SKM-1 (cell line): ENCODE measurements at regions not wholly inside any gene's neighbourhood (a gene's known extent, or its start where the extent isn't known, plus 50 kb on each side); places are given as distances from the start of the nearest gene placed in this dataset.
A peak's percentile ranks its signal among the peaks of the same experiment; 100 is the strongest.

Experiments used
- DNase-seq: peaks from one replicate; lab custom pipeline; 2025; ENCODE audit not compliant: unreplicated experiment; lab: John Stamatoyannopoulos, UW

DNA sequence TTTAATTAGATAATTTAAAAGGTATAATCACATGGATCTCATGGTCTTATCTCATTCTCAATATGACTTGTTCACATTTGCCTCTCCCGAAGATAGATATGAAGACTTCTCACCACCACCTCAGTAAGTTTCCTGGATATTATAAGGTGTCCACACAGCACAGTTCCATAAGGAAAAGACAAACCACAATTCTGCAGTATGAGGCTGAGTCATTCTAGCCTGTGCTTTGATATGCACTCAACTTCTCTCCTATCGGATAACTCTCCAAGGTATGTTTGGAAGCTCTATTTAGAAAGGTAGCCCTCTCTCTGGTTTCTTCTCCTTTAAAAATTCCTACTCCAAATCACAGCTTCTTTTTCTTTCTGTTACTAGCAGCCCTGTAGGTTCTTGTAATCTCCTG lies 612.8 kb downstream of the ZPLD1 start:
- DNase-seq = no peak

DNA sequence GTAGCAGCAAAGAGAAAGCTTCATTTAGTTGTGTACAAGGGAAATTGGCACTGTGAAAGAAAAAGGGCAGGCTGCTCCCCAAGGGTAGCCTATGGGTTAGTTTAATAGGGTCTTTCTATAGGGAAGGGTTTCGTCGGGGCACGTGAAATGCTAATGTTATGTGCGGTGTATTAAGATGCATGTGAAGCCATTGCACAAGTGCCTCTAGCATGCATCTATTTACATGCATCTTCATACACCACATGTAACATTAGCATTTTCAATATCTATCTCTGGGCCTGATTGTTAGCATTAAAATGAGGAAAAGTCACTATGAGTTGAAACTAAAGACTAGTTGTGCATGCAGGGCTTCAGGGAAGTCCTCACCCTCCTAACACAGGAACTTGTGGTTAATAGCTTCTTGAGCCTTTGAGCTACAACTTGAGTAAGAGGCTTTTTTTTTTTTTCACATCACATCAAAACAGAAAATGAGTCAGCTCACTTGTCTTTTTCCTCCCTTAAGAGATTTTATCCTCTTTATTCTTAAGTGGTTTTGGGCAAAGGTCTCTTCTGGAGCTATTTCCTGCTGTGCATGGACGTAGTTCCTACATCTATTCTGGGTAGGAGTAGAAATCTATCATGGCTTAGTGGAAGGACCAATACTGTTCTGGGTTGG lies 613.4 kb downstream of the ZPLD1 start:
- DNase-seq = peak; percentile 17

DNA sequence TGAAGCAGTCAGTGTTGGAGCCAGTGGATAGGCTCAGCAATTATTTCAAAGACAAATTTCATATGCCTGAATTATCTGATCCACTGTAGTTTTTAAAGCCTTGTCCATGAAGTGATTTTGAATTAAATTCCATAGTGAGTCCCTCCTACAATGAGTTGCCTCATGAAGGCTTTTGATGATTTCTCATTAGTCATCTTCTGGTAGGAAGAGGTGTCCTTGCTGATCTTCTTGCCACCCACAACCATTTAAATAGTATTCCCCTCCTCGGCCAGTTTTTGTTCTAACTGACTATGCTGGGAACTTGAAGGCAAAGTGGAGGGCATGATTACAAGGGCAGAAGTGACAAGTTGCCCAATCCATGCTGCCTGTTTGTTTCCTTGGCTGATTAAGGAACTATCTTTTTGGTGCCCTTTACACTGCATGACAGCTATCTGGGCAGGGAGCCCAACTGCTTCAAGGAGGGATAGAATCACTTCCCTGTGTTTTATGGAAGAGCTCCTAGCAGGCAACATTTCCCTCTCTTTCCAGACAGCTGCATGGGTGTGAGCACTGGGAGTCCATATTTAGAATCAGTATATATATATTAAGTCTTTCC lies 617.5 kb downstream of the ZPLD1 start:
- peak; percentile 6 for DNase-seq

DNA sequence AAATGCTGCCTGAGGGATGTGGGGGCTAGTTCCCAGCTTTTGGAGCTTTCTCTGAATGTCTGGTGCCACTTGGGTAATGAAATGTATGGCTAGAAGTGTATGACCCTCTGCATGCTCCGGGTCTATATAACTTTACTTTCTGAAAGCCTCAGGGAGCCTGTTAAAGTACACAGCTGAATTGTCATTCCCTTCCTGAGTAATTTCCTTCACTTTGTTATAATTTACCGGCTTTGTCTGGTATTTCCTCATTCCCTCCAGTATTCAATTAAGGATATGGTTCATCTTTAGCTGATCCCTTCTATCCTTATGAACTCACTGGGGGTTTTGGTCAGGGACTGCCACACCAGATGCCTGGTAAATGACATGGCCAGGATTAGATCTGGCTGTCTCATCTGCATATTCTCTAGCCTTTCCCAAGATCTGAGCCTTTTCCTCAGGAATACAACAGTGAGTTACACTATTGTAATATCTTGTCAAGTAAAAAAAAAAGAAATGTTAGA lies 620.3 kb downstream of the ZPLD1 start:
- no peak for DNase-seq

DNA sequence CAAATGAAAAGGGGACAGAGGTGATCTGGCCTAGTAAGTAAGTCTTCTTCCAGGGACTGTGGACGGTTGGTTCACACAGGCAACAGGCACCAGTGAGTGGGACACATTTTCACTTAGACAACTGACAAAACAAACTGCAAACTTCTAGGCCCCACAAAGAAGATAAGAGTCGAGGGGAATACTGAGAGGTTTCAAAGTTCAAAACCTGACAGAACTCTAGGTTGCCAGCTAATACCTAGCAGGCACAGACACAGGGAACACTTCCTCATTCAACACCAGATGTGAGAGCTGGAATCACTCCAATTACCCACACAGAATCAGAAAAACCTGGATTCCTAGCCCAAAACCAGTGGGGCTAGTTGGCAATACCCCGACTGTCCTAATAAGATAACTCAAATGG lies 621.7 kb downstream of the ZPLD1 start:
- no peak for DNase-seq

DNA sequence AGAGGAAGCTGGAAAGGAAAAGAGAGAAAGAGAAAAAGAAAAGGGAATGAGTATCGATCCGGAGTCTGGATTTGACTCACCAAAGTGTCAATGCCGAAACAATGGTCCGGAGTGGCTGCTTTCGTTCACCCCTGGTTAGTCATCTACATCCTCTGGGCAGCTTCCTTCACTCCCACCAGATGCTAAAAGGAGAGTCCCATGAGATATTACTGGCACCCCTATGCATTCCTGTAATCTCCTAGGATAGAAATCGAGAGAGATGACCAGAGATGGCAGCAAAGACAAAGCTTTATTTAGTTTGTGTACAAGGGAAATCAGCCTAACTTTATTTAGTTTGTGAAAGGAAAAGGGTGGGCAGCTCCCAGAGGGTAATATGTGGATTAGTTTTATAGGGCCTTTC lies 622.2 kb downstream of the ZPLD1 start:
- no peak for DNase-seq

DNA sequence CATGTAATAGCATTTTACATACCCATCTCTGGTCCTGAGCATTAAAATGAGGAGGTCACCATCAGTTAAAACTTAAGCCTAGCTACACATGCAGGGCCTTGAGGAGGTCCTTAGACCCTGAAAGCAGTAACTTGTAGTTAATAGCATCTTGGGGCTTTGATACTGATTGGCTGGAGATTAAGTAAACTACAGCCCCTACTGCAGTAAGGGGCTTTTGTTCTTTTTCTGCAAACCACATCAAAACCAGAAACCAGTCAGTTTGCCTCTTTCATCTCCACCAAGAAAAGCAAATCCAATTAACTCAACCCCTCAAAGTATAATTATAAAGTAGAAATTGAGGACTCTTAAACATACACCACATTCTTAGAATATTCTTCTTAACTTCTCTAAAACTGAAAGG lies 622.7 kb downstream of the ZPLD1 start:
- no peak for DNase-seq

DNA sequence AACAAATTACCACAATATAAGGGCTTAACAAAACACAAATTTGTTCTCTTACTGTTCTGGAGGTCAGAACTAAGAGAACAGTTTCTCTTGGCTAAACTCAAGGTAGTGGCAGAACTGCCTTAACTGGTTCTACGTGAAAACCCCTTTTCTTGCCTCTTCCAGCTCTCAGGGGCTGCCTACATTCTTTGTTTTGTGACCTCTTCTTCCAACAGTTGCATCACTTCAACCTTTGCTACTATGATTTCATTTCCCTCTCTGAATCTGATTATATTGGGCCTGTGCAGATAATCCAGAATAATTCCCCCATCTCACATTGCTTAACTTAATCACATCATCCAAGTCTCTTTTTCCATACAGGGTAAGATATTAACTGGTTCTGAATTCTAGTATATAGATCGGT lies 624.6 kb downstream of the ZPLD1 start:
- no peak for DNase-seq

DNA sequence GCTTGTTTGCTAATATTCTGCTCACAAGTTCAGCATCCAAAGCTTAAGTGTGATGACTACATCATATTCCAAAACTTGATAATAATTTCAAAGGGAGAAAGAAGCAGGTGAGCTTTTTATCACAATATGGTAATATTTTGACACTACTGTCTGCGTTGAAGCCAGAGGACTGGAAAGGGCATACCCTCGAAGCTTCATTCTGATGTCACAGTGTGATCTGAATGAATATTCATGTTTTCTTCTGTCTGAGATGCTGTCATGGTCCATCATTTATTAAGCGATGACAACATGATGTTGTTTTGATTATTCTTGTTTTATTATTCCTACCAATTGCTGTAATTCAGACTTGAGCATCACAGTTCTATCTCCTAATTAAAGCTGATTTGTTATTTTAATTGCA lies 625.4 kb downstream of the ZPLD1 start:
- DNase-seq = no peak

DNA sequence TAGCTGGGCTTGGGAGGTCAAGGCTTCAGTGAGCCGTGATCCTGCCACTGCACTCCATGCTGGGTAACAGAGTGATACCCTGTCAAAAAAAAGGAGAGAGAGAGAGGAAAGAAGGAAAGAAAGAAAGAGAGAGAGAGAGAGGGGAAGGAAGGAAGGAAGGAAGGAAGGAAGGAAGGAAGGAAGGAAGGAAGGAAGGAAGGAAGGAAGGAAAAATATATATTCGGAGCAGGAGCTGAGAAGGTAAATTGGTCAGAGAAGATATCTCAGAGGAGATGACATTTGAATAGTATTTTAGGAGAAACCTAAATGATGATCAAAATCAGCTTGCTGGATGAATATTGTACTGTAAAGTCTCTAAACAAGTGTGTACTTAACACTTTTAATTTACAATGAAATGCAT lies 633.1 kb downstream of the ZPLD1 start:
- no peak for DNase-seq

DNA sequence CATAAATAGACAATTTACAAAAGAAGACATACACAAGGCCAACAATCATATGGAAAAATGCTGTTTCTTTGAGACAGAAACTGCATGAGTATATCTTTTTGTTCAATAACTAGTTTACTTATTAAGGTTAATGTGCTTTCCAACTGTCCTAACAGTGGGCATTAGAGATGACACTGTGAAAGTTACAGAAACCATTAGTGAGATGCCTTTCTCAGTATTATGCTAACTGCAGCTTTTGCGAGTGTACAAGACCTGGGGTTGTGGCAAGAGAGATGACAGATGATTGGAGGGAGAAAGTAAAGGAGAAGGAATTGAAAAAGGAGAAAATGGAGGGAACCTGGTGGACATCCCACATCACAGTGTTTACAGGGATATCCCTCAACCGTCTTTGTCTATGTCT lies 640.5 kb downstream of the ZPLD1 start:
- DNase-seq = no peak

DNA sequence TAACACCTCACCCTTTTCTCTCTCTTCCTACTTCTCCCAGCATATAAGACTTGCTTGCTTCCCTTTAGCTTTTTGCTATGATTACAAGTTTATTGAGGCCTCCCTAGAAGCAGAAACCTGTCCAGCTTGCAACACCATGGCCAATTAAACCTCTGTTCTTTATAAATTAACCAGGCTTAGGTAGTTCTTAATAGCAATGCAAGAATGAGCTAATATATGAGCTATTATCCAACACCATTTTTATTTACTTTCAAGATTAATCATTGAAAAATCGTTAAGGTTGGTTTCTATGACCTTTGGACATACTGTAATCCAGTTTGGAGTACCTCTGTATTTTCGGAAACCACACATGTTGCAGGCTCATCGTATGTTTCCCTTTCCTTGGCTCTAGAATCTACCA lies 643.1 kb downstream of the ZPLD1 start:
- no peak for DNase-seq

DNA sequence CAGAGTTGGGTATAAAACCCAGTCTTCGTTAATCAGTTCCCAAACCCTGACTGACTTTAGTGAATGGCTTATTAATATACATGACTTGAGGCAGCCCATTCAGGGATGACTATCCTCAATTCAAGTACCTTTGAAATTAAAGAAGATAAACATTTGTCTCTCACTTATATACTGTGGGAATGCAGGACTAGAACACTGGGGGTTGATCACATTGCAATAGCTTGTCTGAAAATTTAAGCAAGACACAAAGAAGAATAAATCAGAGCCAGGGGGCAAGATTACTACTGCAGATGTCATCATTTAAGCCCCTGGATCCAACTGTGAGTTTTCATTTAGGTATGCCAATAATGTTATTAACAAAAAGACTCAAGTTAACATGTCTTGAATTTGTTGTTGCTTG lies 647.7 kb downstream of the ZPLD1 start:
- DNase-seq = no peak

DNA sequence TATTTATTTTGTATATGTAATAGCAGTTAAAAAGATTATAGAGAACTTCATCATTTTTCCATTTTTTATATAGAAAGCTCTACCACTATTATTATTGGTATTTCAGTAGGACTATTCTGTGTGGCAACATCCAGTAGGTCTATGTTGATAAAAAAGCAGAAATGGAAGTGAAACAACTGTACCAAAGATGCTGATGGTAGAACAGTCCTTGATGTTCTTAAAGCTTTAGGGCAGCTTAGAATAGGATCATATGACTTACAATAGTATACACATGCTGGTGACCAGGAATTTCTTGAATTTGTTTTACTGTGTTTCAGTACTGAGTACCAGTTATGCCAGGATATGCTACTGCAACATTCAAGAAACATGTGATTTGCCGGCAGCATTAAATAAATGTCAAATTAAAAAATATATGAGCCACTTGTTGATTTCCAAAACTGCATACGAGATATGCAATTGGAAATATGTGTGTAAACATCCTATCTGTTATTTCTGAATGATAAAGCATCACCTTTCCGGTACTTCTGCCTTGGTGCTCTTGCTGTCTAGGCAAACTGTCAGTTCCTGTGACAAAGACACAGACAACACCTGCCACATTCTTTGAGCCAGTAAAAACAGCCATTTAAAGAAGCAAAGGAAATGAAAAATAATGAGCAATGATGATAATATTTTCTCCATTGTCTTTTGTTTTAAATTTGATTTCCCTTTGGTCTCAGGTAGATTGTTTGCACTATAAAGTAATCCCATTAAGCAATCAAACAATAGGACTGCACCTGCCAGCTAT lies 649.2 kb downstream of the ZPLD1 start:
- no peak for DNase-seq

DNA sequence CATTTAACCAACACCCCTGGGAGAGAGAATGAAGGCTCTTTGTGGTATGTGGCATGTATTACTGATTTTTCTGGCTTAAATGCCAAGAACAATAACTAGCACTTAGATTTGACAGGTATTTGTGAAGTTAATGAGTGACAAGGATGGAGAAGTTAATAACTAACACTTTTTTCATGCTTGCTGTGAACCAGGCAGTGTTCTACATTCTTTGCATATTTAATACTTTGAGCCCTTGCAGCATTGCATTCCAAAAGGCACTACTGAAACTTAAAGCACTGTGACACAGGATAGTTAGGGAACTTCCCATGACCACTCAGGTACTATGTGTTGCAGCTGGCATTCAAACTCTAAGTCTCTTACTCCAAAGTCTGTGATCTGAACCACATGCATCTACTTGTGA lies 650.6 kb downstream of the ZPLD1 start:
- no peak for DNase-seq

DNA sequence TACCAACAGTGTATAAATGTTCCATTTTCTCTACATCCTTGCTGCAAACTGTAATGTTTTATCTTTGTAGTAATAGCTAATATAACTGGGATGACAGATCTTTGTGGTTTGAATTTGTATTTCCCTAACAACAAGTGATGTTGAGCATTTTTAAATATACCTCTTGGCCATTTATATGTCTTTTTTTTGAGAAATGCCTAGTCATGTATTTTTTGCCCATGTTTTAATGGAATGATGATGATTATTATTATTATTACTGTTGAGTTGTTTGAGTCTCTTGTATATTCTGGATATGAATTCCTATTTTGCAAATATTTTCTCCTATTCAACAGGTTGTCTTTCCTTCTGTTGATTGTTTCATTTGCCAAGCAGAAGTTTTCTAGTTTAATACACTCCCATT lies 654.9 kb downstream of the ZPLD1 start:
- no peak for DNase-seq

DNA sequence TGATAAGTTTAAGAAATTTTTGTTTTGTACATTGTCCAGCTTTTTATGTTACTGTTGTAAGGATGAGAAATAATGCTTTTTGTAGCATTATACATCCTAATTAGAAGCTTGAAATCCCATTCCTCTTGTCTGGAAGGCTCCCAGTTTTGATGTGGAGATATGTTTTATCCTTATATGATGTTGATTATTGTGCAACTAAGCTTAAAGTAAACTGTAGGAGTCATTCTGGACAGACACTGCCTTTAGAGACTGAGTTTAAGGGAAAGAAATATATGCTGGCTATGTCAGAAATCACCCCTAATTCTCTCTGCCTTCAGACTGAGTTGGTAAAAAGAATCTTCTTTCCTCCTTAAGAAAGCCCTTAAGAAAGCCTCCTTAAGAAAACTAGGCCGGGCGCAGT lies 670.4 kb downstream of the ZPLD1 start:
- DNase-seq = no peak

DNA sequence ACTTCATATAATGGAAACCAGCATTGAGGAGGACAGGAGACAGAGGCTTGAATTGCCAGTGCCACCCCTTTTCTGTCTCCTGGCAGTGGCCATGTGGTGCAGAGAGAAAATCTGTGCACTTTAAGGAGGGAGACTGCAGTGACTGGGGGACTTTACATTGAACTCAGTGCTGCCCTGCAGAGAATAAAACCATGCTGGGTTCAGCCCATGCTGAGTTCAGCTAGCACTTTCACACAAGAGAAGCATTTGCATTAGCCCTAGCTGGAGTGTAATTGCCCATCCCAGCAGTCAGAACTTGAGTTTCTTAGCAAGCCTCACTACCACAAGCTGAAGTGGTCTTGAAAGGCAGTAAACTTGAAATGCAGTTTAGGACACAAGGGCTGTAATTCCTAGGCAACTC lies 677.5 kb downstream of the ZPLD1 start:
- DNase-seq = no peak

DNA sequence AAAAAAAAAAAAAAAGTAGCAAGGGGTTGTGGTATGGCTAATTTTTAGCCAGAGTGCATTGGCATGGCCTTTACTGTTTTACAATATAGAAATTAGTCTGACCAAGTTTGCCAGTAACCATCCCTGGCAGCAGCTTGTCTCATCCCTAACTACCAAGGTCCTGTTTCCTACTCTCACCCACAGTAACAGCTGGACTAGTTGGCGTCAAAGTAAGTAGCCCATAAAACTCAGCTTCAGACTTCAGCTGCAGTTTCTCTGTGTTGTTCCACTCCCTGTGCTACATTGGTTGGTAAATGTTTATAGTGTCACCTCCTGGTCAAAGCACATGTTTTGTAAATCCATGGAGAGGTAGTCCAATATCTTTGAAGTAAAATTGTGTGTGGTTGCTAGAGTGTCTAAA lies 691.3 kb downstream of the ZPLD1 start:
- DNase-seq = no peak

DNA sequence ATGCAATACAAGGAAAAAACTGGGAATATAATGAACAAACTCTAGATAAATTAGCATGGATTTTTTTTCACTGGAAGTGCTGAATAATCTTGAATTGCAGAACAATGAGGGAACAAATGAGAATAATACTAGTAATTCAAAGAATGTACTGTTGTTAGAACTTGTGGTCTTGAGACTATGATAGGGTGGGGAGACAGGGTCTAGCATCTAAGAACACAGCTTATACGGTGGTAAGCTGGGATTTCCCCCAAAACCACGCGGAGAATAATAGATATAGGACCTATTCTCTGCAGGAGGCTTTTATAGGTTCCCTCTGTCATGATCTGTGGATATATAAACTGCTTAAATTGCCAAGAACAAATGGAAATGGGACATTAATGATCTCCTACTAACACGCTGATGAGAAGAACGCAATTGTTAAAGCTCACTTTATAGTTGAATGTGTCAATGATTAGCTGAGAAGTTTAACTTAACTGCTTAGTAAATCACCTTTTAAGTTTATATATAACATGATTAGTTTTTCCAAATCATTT lies 692.3 kb downstream of the ZPLD1 start:
- no peak for DNase-seq

DNA sequence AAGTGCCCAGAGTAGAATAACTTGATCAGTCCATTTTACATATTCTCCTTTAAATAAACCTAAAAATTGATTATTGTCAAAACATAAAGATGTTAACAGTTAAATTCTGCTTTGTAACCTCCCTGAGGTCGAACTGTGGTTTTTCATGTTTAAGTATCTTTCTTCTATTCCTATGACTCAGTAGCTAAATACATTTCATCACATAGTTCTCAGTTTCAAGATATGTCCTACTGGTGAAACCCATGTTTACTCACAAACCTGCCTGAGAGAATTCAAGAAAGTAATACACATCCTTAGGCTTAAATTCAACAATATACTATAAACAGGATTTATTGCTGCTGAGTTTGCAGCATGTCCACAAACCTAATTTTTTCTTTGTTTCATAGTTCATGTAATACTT lies 692.9 kb downstream of the ZPLD1 start:
- DNase-seq = no peak
